K562 (cell line): ENCODE measurements at regions not wholly inside any gene's neighbourhood (a gene's known extent, or its start where the extent isn't known, plus 50 kb on each side); places are given as distances from the start of the nearest gene placed in this dataset.

ENCODE experiments used
- BRD9 ChIP-seq: fragments of 450-650 bp; IDR thresholded peaks from 2 replicates; pipeline ENCODE4 v1.6.1; 2018; ENCODE audit warnings: low read depth; ENCODE audit not compliant: partially characterized antibody
- BRF1 ChIP-seq: IDR thresholded peaks from 3 replicates; pipeline ENCODE4 v1.6.1; 2011; ENCODE audit warnings: borderline replicate concordance, mild to moderate bottlenecking; ENCODE audit not compliant: insufficient read length; ENCODE audit errors: extremely low read depth
- HDAC3 ChIP-seq: fragments of 450-650 bp; IDR thresholded peaks from 2 replicates; pipeline ENCODE4 v1.6.1; 2018; ENCODE audit warnings: borderline replicate concordance, mild to moderate bottlenecking, moderate library complexity; ENCODE audit not compliant: partially characterized antibody
- HNRNPL ChIP-seq: fragments of 200-400 bp; formaldehyde crosslinking; IDR thresholded peaks from 2 replicates; pipeline ENCODE4 v1.6.1; 2017; ENCODE audit warnings: low read depth, mild to moderate bottlenecking, low read length
- NFYB ChIP-seq: IDR thresholded peaks from 2 replicates; pipeline ENCODE4 v1.6.1; 2011; ENCODE audit warnings: mild to moderate bottlenecking, moderate library complexity; ENCODE audit not compliant: insufficient read length; ENCODE audit errors: extremely low read depth
- PHTF2 ChIP-seq: fragments of 250-450 bp; sonication (Bioruptor Pico); IDR thresholded peaks from 2 replicates; pipeline ENCODE4 v1.5.0; 2021; ENCODE audit warnings: mild to moderate bottlenecking
- POLR2A ChIP-seq: fragments of 450-650 bp; conservative IDR thresholded peaks from 2 replicates; pipeline ENCODE4 v1.6.1; 2016
- POLR2AphosphoS2 ChIP-seq: IDR thresholded peaks from 2 replicates; pipeline ENCODE4 v1.6.1; 2012; ENCODE audit warnings: low read length, improper control_type of control experiment
- RUNX1 ChIP-seq: sonication (generic); IDR thresholded peaks from 2 replicates; pipeline ENCODE4 v1.6.1; 2016; ENCODE audit warnings: antibody characterized with exemption, low read depth
- SMAD3 ChIP-seq: fragments of 450-650 bp; formaldehyde crosslinking; conservative IDR thresholded peaks from 2 replicates; pipeline ENCODE4 v1.4.0; 2020; ENCODE audit warnings: mild to moderate bottlenecking
- SRSF3 ChIP-seq: fragments of 200-400 bp; formaldehyde crosslinking; IDR thresholded peaks from 2 replicates; pipeline ENCODE4 v1.6.1; 2016; ENCODE audit warnings: mild to moderate bottlenecking, low read length, moderate library complexity; ENCODE audit not compliant: insufficient read depth
- TAL1 ChIP-seq: fragments of 450-650 bp; IDR thresholded peaks from 2 replicates; pipeline ENCODE4 v1.6.1; 2016; ENCODE audit warnings: mild to moderate bottlenecking
- ZKSCAN1 ChIP-seq: fragments of 150-350 bp; IDR thresholded peaks from 2 replicates; pipeline ENCODE4 v1.6.1; 2016; ENCODE audit warnings: low read depth, low read length
- ZNF174 ChIP-seq: fragments of 250-450 bp; sonication (Bioruptor Pico); IDR thresholded peaks from 2 replicates; pipeline ENCODE4 v1.4.0; 2020; ENCODE audit warnings: mild to moderate bottlenecking
- ZNF444 ChIP-seq: fragments of 250-450 bp; sonication (Bioruptor Pico); IDR thresholded peaks from 2 replicates; pipeline ENCODE4 v1.4.0; 2020; ENCODE audit warnings: mild to moderate bottlenecking, moderate library complexity
- TF ChIP-seq, protein P1 (sequence below): sonication (generic); IDR thresholded peaks from 2 replicates; pipeline ENCODE4 v1.6.1; 2016
- TF ChIP-seq, protein P2 (sequence below): fragments of 250-450 bp; sonication (Bioruptor Pico); IDR thresholded peaks from 2 replicates; pipeline ENCODE4 v1.4.0; 2020; ENCODE audit warnings: mild to moderate bottlenecking, moderate library complexity
- TF ChIP-seq, protein P3 (sequence below): sonication (generic); formaldehyde crosslinking; IDR thresholded peaks from 2 replicates; pipeline ENCODE4 v1.8.1; 2022; ENCODE audit warnings: missing genetic modification reagents
- TF ChIP-seq, protein P4 (sequence below): IDR thresholded peaks from 2 replicates; pipeline ENCODE4 v1.6.1; 2016; ENCODE audit warnings: missing genetic modification characterization, missing compliant biosample characterization

DNA sequence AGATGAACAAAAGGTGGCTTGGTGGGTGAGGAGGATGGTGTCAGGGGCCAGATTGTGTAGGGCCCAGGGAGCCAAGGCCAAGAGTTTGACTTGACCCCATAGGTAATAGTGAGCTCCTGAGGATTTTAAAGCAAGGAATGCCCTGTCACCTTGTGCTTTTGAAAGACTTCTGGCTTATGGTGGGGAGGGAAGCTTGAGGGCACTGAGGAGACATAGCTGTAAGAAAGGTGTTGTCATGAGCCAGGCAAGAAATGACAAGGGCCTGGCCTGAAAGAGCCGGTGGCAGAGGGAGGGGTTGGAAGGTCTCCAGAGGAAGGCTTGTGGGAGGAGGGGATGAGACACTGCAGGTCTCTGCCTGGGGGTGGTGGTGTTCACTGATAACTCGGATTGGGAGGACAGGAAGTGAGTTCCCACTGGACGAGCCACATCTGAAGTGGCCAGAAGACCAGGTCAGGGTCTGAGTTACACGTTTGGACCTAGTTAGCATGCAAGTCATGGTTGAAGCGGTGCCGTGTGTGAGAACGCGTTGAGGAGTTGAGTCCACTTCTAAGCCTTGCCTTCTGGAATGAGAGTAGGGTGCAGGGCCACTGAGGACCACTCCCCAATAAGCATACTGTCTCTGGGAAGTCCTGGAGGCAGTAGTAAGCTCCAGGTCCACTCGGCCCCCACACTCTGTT, 64.3 kb downstream of the TET3 start (continued):
- TF ChIP-seq ZNF444 (CRISPR knock-in tag) (no peak), HNRNPL (no peak), HDAC3 (no peak), BRD9 (peak; percentile 74), ZKSCAN1 (no peak), BRF1 (no peak), TAL1 (peak; percentile 83), SRSF3 (no peak), NFYB (no peak), PHTF2 (no peak), POLR2A (peak; percentile 71), ZNF174 (CRISPR knock-in tag) (no peak), POLR2AphosphoS2 (no peak), RUNX1 (no peak), SMAD3 (CRISPR knock-in tag) (no peak)
- TF ChIP-seq, protein P1, sequence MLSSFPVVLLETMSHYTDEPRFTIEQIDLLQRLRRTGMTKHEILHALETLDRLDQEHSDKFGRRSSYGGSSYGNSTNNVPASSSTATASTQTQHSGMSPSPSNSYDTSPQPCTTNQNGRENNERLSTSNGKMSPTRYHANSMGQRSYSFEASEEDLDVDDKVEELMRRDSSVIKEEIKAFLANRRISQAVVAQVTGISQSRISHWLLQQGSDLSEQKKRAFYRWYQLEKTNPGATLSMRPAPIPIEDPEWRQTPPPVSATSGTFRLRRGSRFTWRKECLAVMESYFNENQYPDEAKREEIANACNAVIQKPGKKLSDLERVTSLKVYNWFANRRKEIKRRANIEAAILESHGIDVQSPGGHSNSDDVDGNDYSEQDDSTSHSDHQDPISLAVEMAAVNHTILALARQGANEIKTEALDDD, result peak; percentile 97
- TF ChIP-seq, protein P2, sequence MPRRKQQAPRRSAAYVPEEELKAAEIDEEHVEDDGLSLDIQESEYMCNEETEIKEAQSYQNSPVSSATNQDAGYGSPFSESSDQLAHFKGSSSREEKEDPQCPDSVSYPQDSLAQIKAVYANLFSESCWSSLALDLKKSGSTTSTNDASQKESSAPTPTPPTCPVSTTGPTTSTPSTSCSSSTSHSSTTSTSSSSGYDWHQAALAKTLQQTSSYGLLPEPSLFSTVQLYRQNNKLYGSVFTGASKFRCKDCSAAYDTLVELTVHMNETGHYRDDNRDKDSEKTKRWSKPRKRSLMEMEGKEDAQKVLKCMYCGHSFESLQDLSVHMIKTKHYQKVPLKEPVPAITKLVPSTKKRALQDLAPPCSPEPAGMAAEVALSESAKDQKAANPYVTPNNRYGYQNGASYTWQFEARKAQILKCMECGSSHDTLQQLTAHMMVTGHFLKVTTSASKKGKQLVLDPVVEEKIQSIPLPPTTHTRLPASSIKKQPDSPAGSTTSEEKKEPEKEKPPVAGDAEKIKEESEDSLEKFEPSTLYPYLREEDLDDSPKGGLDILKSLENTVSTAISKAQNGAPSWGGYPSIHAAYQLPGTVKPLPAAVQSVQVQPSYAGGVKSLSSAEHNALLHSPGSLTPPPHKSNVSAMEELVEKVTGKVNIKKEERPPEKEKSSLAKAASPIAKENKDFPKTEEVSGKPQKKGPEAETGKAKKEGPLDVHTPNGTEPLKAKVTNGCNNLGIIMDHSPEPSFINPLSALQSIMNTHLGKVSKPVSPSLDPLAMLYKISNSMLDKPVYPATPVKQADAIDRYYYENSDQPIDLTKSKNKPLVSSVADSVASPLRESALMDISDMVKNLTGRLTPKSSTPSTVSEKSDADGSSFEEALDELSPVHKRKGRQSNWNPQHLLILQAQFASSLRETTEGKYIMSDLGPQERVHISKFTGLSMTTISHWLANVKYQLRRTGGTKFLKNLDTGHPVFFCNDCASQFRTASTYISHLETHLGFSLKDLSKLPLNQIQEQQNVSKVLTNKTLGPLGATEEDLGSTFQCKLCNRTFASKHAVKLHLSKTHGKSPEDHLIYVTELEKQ (CRISPR knock-in tag), result no peak
- TF ChIP-seq, protein P3, sequence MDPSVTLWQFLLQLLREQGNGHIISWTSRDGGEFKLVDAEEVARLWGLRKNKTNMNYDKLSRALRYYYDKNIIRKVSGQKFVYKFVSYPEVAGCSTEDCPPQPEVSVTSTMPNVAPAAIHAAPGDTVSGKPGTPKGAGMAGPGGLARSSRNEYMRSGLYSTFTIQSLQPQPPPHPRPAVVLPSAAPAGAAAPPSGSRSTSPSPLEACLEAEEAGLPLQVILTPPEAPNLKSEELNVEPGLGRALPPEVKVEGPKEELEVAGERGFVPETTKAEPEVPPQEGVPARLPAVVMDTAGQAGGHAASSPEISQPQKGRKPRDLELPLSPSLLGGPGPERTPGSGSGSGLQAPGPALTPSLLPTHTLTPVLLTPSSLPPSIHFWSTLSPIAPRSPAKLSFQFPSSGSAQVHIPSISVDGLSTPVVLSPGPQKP, result no peak
- TF ChIP-seq, protein P4, sequence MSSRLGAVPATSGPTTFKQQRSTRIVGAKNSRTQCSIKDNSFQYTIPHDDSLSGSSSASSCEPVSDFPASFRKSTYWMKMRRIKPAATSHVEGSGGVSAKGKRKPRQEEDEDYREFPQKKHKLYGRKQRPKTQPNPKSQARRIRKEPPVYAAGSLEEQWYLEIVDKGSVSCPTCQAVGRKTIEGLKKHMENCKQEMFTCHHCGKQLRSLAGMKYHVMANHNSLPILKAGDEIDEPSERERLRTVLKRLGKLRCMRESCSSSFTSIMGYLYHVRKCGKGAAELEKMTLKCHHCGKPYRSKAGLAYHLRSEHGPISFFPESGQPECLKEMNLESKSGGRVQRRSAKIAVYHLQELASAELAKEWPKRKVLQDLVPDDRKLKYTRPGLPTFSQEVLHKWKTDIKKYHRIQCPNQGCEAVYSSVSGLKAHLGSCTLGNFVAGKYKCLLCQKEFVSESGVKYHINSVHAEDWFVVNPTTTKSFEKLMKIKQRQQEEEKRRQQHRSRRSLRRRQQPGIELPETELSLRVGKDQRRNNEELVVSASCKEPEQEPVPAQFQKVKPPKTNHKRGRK, result no peak
